DND-41 (cell line): ENCODE measurements at regions not wholly inside any gene's neighbourhood (a gene's known extent, or its start where the extent isn't known, plus 50 kb on each side); places are given as distances from the start of the nearest gene placed in this dataset.

Experiments
- EZH2 ChIP-seq: IDR thresholded peaks from 3 replicates; pipeline ENCODE4 v1.6.1; 2012; ENCODE audit warnings: borderline replicate concordance, low read depth, mild to moderate bottlenecking, moderate library complexity, low read length, inconsistent platforms; ENCODE audit not compliant: severe bottlenecking
- TF ChIP-seq, protein P1 (sequence below): IDR thresholded peaks from 2 replicates; pipeline ENCODE4 v1.5.1; 2012; ENCODE audit warnings: borderline replicate concordance, low read length, moderate library complexity, mild to moderate bottlenecking; ENCODE audit not compliant: poor library complexity, severe bottlenecking; ENCODE audit errors: extremely low read depth

GRCh38 chr17:14690704-14691103 lies 389.8 kb downstream of the HS3ST3B1 start:
- TF ChIP-seq, protein P1, sequence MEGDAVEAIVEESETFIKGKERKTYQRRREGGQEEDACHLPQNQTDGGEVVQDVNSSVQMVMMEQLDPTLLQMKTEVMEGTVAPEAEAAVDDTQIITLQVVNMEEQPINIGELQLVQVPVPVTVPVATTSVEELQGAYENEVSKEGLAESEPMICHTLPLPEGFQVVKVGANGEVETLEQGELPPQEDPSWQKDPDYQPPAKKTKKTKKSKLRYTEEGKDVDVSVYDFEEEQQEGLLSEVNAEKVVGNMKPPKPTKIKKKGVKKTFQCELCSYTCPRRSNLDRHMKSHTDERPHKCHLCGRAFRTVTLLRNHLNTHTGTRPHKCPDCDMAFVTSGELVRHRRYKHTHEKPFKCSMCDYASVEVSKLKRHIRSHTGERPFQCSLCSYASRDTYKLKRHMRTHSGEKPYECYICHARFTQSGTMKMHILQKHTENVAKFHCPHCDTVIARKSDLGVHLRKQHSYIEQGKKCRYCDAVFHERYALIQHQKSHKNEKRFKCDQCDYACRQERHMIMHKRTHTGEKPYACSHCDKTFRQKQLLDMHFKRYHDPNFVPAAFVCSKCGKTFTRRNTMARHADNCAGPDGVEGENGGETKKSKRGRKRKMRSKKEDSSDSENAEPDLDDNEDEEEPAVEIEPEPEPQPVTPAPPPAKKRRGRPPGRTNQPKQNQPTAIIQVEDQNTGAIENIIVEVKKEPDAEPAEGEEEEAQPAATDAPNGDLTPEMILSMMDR, result no peak
- TF ChIP-seq EZH2, result no peak
